Spleen (tissue), 11 donors: ENCODE measurements at regions not wholly inside any gene's neighbourhood (a gene's known extent, or its start where the extent isn't known, plus 50 kb on each side); places are given as distances from the start of the nearest gene placed in this dataset.

Experiments used
- DNase-seq: peaks from one replicate; pipeline ENCODE4 v3.0.0-alpha.2; 2020
- H3K27ac ChIP-seq, 8 donors: fragments of 200-600 bp; sonication (generic) in 7 of 8; 1 replicate in 4 of 8; 2 replicates in 4 of 8; pipeline versions ENCODE4 v1.5.0 to v1.8.0; 2016 to 2021; ENCODE audit warnings: inconsistent platforms in 4 of 8, mild to moderate bottlenecking in 4 of 8, moderate library complexity in 1 of 8
- H3K27me3 ChIP-seq, 7 donors: fragments of 200-600 bp; sonication (generic) in 6 of 7; replicated peaks in 1 of 7; 1 replicate in 4 of 7; 2 replicates in 3 of 7; pipeline versions ENCODE4 v1.5.0 to v1.8.0; 2016 to 2021; ENCODE audit warnings: inconsistent platforms in 3 of 7, mild to moderate bottlenecking in 1 of 7
- H3K36me3 ChIP-seq, 6 donors: fragments of 200-600 bp; sonication (generic) in 5 of 6; 1 replicate in 4 of 6; 2 replicates in 2 of 6; pipeline versions ENCODE4 v1.5.0 to v1.8.0; 2016 to 2021; ENCODE audit warnings: inconsistent platforms in 2 of 6
- H3K4me1 ChIP-seq, 6 donors: fragments of 200-600 bp; sonication (generic) in 5 of 6; 1 replicate in 3 of 6; 2 replicates in 3 of 6; pipeline versions ENCODE4 v1.5.0 to v1.8.0; 2016 to 2021; ENCODE audit warnings: inconsistent platforms in 3 of 6
- H3K4me3 ChIP-seq, 8 donors: fragments of 200-600 bp; sonication (generic) in 7 of 8; 1 replicate in 4 of 8; 2 replicates in 4 of 8; pipeline versions ENCODE4 v1.5.0 to v1.8.0; 2016 to 2021; ENCODE audit warnings: inconsistent platforms in 4 of 8, mild to moderate bottlenecking in 4 of 8, moderate library complexity in 2 of 8
- H3K9me3 ChIP-seq, 8 donors: fragments of 200-600 bp; sonication (generic) in 7 of 8; 1 replicate in 4 of 8; 2 replicates in 4 of 8; pipeline versions ENCODE4 v1.5.0 to v1.8.0; 2016 to 2021; ENCODE audit warnings: inconsistent platforms in 4 of 8
- CTCF ChIP-seq, 11 experiments: fragments of 200-600 bp in 7 of 11; fragments of 450-650 bp in 4 of 11; sonication (generic) in 4 of 11; IDR thresholded peaks in 8 of 11; conservative IDR thresholded peaks in 3 of 11; 1 replicate in 7 of 11; 2 replicates in 4 of 11; pipeline versions ENCODE4 v1.4.0 to v1.8.0; 2016 to 2021; ENCODE audit warnings: antibody characterized with exemption in 11 of 11, inconsistent platforms in 4 of 11, mild to moderate bottlenecking in 1 of 11
- POLR2A ChIP-seq, 3 donors: fragments of 450-650 bp; IDR thresholded peaks; one replicate each; pipeline ENCODE4 v1.5.1; 2017; ENCODE audit warnings: antibody characterized with exemption in 3 of 3, mild to moderate bottlenecking in 1 of 3
- POLR2AphosphoS5 ChIP-seq, 3 donors: sonication (generic); formaldehyde crosslinking; IDR thresholded peaks; one replicate each; pipeline ENCODE4 v1.5.1; 2017; ENCODE audit warnings: antibody characterized with exemption in 3 of 3
- WGBS, 5 donors: extraction: QIAGEN DNeasy Blood & Tissue Kit in 3 of 5; methylation state at CpG; one replicate each; pipeline versions ENCODE4 v1.1.5 to v1.1.7; 2013 to 2018; 5-methylcytosine and 5-hydroxymethylcytosine counted together
- intact Hi-C: fragments of 100-400 bp; cut with DNase I; formaldehyde crosslinking; loops from one replicate; pipeline ENCODE4 v1.15.0; 2023; ENCODE audit warnings: low total_unique reads
- donor health status: healthy with polysubstance abuse.
- donor health status: DM: no; HTN: no; CAD: no; lungs with moderate emphysema.
- donor health status: DM: no; HTN: no; CAD: no.
- donor health status: Bipolar disorder and iron deficiency.
- donor health status: healthy.
- donor health status: DM: no; HTN: no; CAD: no.
- donor health status: DM: yes; HTN: yes; CAD: no.

- Histone ChIP-seq H3K9me3 (no peaks in the 10 kb centered on the region), H3K27me3 (no peaks in the 10 kb centered on the region), H3K36me3 (no peaks in the 10 kb centered on the region), H3K27ac (no peak overlapping the region), H3K4me3 (no peak overlapping the region), H3K4me1 (peaks cover 0 to 10% (median 0%) of the 10 kb centered on the region in 6 donors)
- no peak for DNase-seq
- WGBS, 5 donors = 69 to 86% (median 84%) methylated on average over 4 of the region's 4 CpGs
- intact Hi-C loops = no loop called here
- TF ChIP-seq CTCF (IDR thresholded peaks at IDR 0.05 in 8 of 11, conservative IDR thresholded peaks at IDR 0.05 in 3 of 11) (no peak), POLR2AphosphoS5 (IDR thresholded peaks at IDR 0.05) (no peak), POLR2A (IDR thresholded peaks at IDR 0.05) (no peak)
These were observed 141.1 kb upstream of the IRF2BP2 start for GRCh38 chr1:234750922-234751627.

- intact Hi-C loops = no loop called here
- H3K27ac ChIP-seq = no peak overlapping the region
- H3K9me3 ChIP-seq = no peaks in the 10 kb centered on the region
- no peaks in the 10 kb centered on the region for H3K27me3 ChIP-seq
- 86 to 100% (median 96%) methylated on average over 1 of the region's 1 CpG for WGBS, 5 donors
- H3K4me3 ChIP-seq = no peak overlapping the region
- no peak for DNase-seq
- no peaks in the 10 kb centered on the region for H3K36me3 ChIP-seq
- H3K4me1 ChIP-seq = peaks cover 0 to 9% (median 0%) of the 10 kb centered on the region in 6 donors
- no peak for TF ChIP-seq POLR2AphosphoS5 (IDR thresholded peaks at IDR 0.05)
- TF ChIP-seq CTCF (IDR thresholded peaks at IDR 0.05 in 8 of 11, conservative IDR thresholded peaks at IDR 0.05 in 3 of 11) = no peak
- no peak for TF ChIP-seq POLR2A (IDR thresholded peaks at IDR 0.05)
These were observed 138.7 kb upstream of the IRF2BP2 start for GRCh38 chr1:234748713-234749112.

GRCh38 chr1:234748066-234748465 lies 138.1 kb upstream of the IRF2BP2 start:
- 65 to 89% (median 83%) methylated on average over 7 of the region's 7 CpGs for WGBS, 5 donors
- no peak for TF ChIP-seq POLR2A (IDR thresholded peaks at IDR 0.05)
- no peak for TF ChIP-seq POLR2AphosphoS5 (IDR thresholded peaks at IDR 0.05)
- TF ChIP-seq CTCF (IDR thresholded peaks at IDR 0.05 in 8 of 11, conservative IDR thresholded peaks at IDR 0.05 in 3 of 11) = no peak
- H3K4me3 ChIP-seq = no peak overlapping the region
- intact Hi-C loops = no loop called here
- H3K27me3 ChIP-seq = no peaks in the 10 kb centered on the region
- H3K9me3 ChIP-seq = no peaks in the 10 kb centered on the region
- H3K4me1 ChIP-seq = peaks cover 0 to 9% (median 0%) of the 10 kb centered on the region in 6 donors
- no peak for DNase-seq
- H3K36me3 ChIP-seq = no peaks in the 10 kb centered on the region
- H3K27ac ChIP-seq = no peak overlapping the region

- WGBS, 5 donors = 69 to 81% (median 74%) methylated on average over 9 of the region's 9 CpGs
- H3K4me1 ChIP-seq = peaks cover 0 to 9% (median 0%) of the 10 kb centered on the region in 6 donors
- no peak for DNase-seq
- no peak overlapping the region for H3K4me3 ChIP-seq
- intact Hi-C loops = no loop called here
- TF ChIP-seq POLR2A (IDR thresholded peaks at IDR 0.05) = no peak
- TF ChIP-seq POLR2AphosphoS5 (IDR thresholded peaks at IDR 0.05) = no peak
- no peak for TF ChIP-seq CTCF (IDR thresholded peaks at IDR 0.05 in 8 of 11, conservative IDR thresholded peaks at IDR 0.05 in 3 of 11)
- no peaks in the 10 kb centered on the region for H3K9me3 ChIP-seq
- no peaks in the 10 kb centered on the region for H3K27me3 ChIP-seq
- no peak overlapping the region for H3K27ac ChIP-seq
- H3K36me3 ChIP-seq = no peaks in the 10 kb centered on the region
These were observed 136.8 kb upstream of the IRF2BP2 start for GRCh38 chr1:234746798-234747196.
